Calu3 (cell line): ENCODE measurements at regions not wholly inside any gene's neighbourhood (a gene's known extent, or its start where the extent isn't known, plus 50 kb on each side); places are given as distances from the start of the nearest gene placed in this dataset.

ENCODE experiments used
- BruUV-seq: library from RNA; stranded (reverse); fragments of 400-500 nt; replicated peaks from 2 replicates; lab custom pipeline; 2021; lab: Mats Ljungman, UMichigan
- CTCF ChIA-PET: fragments of 300-600 bp; sonication (Branson Sonifier 250); formaldehyde crosslinking; loops from one replicate; lab custom pipeline; 2022; ENCODE audit warnings: antibody characterized with exemption; lab: Charles Lee
- DNase-seq: peaks from one replicate; pipeline ENCODE4 v3.0.0; 2022
- H3K27ac Mint-ChIP-seq: one replicate; pipeline ENCODE4 v1.8.0; 2022; ENCODE audit warnings: mixed read lengths; ENCODE audit not compliant: unreplicated experiment
- H3K27me3 Mint-ChIP-seq: one replicate; pipeline ENCODE4 v1.8.0; 2022; ENCODE audit warnings: mixed read lengths; ENCODE audit not compliant: unreplicated experiment
- H3K36me3 Mint-ChIP-seq: one replicate; pipeline ENCODE4 v1.8.0; 2022; ENCODE audit warnings: mild to moderate bottlenecking, moderate library complexity, mixed read lengths; ENCODE audit not compliant: insufficient read depth, unreplicated experiment
- H3K4me1 Mint-ChIP-seq: one replicate; pipeline ENCODE4 v1.8.0; 2022; ENCODE audit warnings: mild to moderate bottlenecking, low read depth, mixed read lengths; ENCODE audit not compliant: unreplicated experiment
- H3K4me3 Mint-ChIP-seq: one replicate; pipeline ENCODE4 v1.8.0; 2022; ENCODE audit warnings: mild to moderate bottlenecking, low read depth, moderate library complexity, mixed read lengths; ENCODE audit not compliant: unreplicated experiment
- H3K9me3 Mint-ChIP-seq: one replicate; pipeline ENCODE4 v1.8.0; 2022; ENCODE audit warnings: low read depth, mixed read lengths; ENCODE audit not compliant: unreplicated experiment
- CTCF ChIP-seq: fragments of 200-600 bp; IDR thresholded peaks from one replicate; pipeline ENCODE4 v1.8.0; 2022; ENCODE audit warnings: antibody characterized with exemption; ENCODE audit not compliant: unreplicated experiment
- intact Hi-C: fragments of 100-400 bp; cut with micrococcal nuclease; formaldehyde crosslinking; loops from one replicate; pipeline ENCODE4 v1.10.0; 2022; ENCODE audit not compliant: unreplicated experiment

GRCh38 chr2:53536583-53537361, 230.8 kb upstream of the CHAC2 start:
- CTCF ChIA-PET, result no interaction called here

GRCh38 chr2:53535234-53535840, 232.3 kb upstream of the CHAC2 start:
- CTCF ChIA-PET, result no interaction called here
- H3K27ac Mint-ChIP-seq, result no peak overlapping the region
- no peak for TF ChIP-seq CTCF
- no TSS peak for BruUV-seq
- peaks cover 10% of the 10 kb centered on the region for H3K27me3 Mint-ChIP-seq
- peaks cover 7% of the 10 kb centered on the region for H3K9me3 Mint-ChIP-seq
- intact Hi-C loops, result no loop called here
- H3K36me3 Mint-ChIP-seq, result no peaks in the 10 kb centered on the region
- no peak for DNase-seq
- H3K4me3 Mint-ChIP-seq, result no peak overlapping the region
- H3K4me1 Mint-ChIP-seq, result no peaks in the 10 kb centered on the region

More at GRCh38 chr2:53536583-53537361, 230.8 kb upstream of the CHAC2 start:
- no peaks in the 10 kb centered on the region for H3K36me3 Mint-ChIP-seq
- no TSS peak for BruUV-seq
- no peak for TF ChIP-seq CTCF
- intact Hi-C loops, result no loop called here
- DNase-seq, result no peak
- peaks cover 5% of the 10 kb centered on the region for H3K9me3 Mint-ChIP-seq
- H3K27ac Mint-ChIP-seq, result no peak overlapping the region
- H3K27me3 Mint-ChIP-seq, result peaks cover 10% of the 10 kb centered on the region
- H3K4me1 Mint-ChIP-seq, result no peaks in the 10 kb centered on the region
- no peak overlapping the region for H3K4me3 Mint-ChIP-seq

- Mint-ChIP-seq H3K9me3 (peaks cover 7% of the 10 kb centered on the region), H3K4me1 (no peaks in the 10 kb centered on the region), H3K27ac (no peak overlapping the region), H3K27me3 (no peaks in the 10 kb centered on the region), H3K36me3 (no peaks in the 10 kb centered on the region), H3K4me3 (no peak overlapping the region)
- CTCF ChIA-PET, result no interaction called here
- DNase-seq, result no peak
- BruUV-seq, result no TSS peak
- no peak for TF ChIP-seq CTCF
- intact Hi-C loops, result no loop called here
Observed at GRCh38 chr2:53530126-53530525, 237.5 kb upstream of the CHAC2 start.

GRCh38 chr2:53527056-53527455, 240.5 kb upstream of the CHAC2 start:
- H3K9me3 Mint-ChIP-seq, result peaks cover 7% of the 10 kb centered on the region
- CTCF ChIA-PET, result no interaction called here
- no peaks in the 10 kb centered on the region for H3K36me3 Mint-ChIP-seq
- BruUV-seq, result no TSS peak
- no peaks in the 10 kb centered on the region for H3K4me1 Mint-ChIP-seq
- no peak overlapping the region for H3K27ac Mint-ChIP-seq
- TF ChIP-seq CTCF, result no peak
- H3K4me3 Mint-ChIP-seq, result no peak overlapping the region
- no peak for DNase-seq
- H3K27me3 Mint-ChIP-seq, result no peaks in the 10 kb centered on the region
- intact Hi-C loops, result no loop called here
